ENCODE measurements at regions not wholly inside any gene's neighbourhood (a gene's known extent, or its start where the extent isn't known, plus 50 kb on each side); places are given as distances from the start of the nearest gene placed in this dataset.

DNA sequence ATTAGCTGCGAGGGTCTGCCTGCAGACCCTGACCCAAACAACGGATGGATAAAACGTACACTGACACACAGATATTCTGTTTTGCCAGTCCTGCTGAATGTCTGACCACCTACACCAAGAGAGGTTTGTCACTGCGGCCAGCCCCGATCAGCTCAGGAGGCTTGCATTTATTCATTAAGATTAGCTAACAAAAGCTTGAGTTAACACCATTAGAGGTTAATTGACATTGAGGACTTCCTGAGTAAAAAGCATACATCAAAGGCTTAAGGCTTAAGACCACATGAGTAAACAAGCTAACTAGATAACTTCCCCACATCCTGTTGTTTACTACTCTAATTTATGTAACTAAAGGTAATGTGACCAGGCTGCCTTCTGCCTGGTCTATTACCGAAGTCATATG lies 198.1 kb upstream of the TRPC7 start:
- TF ChIP-seq, protein P1, sequence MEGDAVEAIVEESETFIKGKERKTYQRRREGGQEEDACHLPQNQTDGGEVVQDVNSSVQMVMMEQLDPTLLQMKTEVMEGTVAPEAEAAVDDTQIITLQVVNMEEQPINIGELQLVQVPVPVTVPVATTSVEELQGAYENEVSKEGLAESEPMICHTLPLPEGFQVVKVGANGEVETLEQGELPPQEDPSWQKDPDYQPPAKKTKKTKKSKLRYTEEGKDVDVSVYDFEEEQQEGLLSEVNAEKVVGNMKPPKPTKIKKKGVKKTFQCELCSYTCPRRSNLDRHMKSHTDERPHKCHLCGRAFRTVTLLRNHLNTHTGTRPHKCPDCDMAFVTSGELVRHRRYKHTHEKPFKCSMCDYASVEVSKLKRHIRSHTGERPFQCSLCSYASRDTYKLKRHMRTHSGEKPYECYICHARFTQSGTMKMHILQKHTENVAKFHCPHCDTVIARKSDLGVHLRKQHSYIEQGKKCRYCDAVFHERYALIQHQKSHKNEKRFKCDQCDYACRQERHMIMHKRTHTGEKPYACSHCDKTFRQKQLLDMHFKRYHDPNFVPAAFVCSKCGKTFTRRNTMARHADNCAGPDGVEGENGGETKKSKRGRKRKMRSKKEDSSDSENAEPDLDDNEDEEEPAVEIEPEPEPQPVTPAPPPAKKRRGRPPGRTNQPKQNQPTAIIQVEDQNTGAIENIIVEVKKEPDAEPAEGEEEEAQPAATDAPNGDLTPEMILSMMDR (IDR thresholded peaks at IDR 0.05) = no peak
- TF ChIP-seq POLR2AphosphoS5 (IDR thresholded peaks at IDR 0.05) (no peak), POLR2A (IDR thresholded peaks at IDR 0.05) (no peak)

All from prostate gland (tissue), 2 donors.